ENCODE measurements at regions not wholly inside any gene's neighbourhood (a gene's known extent, or its start where the extent isn't known, plus 50 kb on each side); places are given as distances from the start of the nearest gene placed in this dataset.

DNA sequence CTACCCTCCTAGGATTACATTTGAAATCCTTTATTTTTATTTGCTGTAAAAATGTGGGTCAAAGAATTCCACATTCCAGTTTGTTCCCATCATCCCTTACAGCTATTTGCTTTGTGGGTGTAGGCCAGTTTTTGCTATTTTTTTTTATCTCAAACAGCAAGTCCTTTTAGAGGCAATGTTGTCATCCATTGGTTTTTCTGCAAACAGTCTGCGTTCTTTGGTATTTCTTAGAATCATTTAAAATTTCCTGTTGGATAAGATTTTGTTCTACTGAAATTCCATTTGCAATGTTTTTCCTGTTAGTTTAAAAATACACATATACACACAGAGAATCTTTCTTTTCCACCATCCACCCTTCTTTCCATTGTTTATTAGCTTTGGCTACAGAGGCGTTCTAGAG lies 53.3 kb upstream of the STK38L start:
- TF ChIP-seq GATA1 (IDR thresholded peaks at IDR 0.05; ENCODE audit: low read depth, low read length) (no peak), POLR2A (IDR thresholded peaks at IDR 0.05; ENCODE audit: low read length) (no peak)
- DNase-seq, result no peak

DNA sequence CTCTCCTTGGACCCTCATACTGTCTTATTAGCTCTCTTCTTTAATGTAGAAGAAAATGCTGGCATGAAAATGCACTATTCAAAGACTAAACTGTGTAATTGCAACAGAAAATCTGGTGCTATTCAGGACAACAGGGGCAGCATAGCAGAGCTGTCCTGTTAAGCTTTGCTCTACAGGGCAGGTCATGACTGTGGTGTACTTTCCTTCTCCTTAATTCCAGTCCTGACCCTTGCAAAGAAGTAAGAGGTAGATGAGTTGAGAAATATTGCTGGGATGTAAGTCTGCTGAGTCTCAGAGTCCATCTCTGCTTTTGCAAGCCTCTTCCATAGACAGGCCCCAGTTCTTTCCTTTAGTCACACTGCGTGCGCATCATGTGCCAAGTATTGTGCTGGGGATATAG lies 52.6 kb upstream of the STK38L start:
- DNase-seq, result no peak
- TF ChIP-seq GATA1 (IDR thresholded peaks at IDR 0.05; ENCODE audit: low read depth, low read length), result no peak
- TF ChIP-seq POLR2A (IDR thresholded peaks at IDR 0.05; ENCODE audit: low read length), result no peak

DNA sequence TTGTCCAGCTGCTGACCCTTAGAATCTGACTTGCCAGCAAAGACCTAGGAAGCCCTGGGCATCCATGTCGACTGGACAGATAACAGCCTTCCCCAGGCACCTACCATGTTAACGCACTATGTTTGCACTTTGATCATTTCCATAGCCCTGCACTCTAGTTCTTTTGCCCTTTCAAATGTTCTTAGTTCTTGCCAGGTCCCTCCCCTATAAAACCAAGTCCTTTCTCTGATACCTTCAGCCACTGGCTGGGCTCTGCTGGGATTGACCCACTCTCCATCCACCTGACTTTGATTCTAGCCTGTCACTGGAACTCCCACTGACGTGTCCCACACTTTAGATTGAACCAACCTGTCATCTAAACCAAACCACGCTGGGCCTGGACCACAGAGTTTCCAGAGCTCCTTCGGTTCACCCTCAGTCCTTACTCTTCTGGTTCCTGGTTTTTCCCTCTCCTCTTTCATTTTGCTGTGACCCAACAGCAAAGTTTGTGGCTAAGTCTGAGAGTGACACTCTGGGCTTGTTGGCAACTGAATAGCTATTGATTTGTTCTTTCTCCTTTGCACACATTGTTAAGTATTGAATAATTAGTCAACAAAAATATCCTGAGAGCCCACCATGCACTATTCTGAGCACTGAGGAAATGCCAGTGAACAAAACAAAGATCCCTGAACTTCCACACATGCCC lies 51.8 kb upstream of the STK38L start:
- no peak for DNase-seq

DNA sequence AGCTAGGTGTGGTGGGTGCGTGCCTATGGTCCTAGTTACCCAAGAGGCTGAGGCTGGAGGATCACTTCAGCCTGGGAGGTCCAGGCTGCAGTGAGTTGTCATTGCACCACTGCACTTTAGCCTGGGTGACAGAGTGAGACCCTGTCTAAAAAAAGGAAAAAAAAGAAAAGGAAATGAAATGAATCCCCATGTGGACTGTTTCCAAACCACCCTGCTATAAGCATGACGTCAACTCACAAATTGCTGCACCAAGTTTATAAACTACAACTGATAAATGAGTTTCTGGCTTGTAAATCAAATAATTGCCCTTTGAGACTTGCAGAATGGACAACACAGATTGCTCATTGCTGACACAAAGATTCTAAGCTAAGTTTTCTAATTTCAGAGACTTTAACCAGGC lies 51.0 kb upstream of the STK38L start:
- no peak for DNase-seq
- TF ChIP-seq GATA1 (IDR thresholded peaks at IDR 0.05; ENCODE audit: low read depth, low read length) (no peak), POLR2A (IDR thresholded peaks at IDR 0.05; ENCODE audit: low read length) (no peak)

More for the DNA sequence above, 51.8 kb upstream of the STK38L start:
- TF ChIP-seq GATA1 (IDR thresholded peaks at IDR 0.05; ENCODE audit: low read depth, low read length) (no peak), POLR2A (IDR thresholded peaks at IDR 0.05; ENCODE audit: low read length) (no peak)

DNA sequence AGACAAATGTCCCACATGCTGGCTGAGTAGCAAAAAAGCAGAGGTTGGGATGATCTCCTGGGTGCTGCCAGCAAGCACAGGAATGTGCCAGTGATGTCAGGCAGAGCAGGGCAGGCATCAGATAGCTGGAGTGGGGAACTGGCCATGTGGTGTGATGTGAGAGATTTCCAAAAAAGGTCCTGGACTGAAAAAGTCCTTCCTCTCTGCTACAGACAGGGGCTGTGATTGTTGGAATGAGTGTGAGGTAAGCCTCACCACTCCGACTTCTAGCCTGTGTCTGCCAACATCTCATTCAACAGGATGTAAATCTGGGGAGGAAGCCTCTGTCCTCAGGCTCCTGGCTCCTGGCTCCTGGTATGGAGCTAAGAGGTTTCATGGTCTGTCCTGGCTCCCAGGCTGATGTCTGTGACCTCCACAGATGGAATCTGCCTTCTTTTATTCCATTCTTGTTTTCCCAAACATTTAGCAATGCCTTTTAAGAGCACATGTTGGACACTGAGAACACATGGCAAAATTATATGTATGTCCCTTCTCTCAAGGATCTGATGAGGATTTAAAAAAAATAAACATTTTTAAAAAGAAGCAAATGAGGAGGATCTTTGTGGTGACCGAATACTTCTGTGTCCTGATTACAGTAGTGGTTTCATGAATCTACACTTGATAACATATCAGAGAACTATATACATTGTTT lies 50.1 kb upstream of the STK38L start:
- no peak for TF ChIP-seq GATA1 (IDR thresholded peaks at IDR 0.05; ENCODE audit: low read depth, low read length)
- no peak for TF ChIP-seq POLR2A (IDR thresholded peaks at IDR 0.05; ENCODE audit: low read length)
- no peak for DNase-seq
